ENCODE measurements at regions not wholly inside any gene's neighbourhood (a gene's known extent, or its start where the extent isn't known, plus 50 kb on each side); places are given as distances from the start of the nearest gene placed in this dataset.

- TF ChIP-seq, protein P1, sequence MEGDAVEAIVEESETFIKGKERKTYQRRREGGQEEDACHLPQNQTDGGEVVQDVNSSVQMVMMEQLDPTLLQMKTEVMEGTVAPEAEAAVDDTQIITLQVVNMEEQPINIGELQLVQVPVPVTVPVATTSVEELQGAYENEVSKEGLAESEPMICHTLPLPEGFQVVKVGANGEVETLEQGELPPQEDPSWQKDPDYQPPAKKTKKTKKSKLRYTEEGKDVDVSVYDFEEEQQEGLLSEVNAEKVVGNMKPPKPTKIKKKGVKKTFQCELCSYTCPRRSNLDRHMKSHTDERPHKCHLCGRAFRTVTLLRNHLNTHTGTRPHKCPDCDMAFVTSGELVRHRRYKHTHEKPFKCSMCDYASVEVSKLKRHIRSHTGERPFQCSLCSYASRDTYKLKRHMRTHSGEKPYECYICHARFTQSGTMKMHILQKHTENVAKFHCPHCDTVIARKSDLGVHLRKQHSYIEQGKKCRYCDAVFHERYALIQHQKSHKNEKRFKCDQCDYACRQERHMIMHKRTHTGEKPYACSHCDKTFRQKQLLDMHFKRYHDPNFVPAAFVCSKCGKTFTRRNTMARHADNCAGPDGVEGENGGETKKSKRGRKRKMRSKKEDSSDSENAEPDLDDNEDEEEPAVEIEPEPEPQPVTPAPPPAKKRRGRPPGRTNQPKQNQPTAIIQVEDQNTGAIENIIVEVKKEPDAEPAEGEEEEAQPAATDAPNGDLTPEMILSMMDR (IDR thresholded peaks at IDR 0.05; ENCODE audit: low read depth, low read length): no peak
- no peak for TF ChIP-seq POLR2A (IDR thresholded peaks at IDR 0.05; ENCODE audit: extremely low read depth, insufficient read length)
These were observed 135.9 kb upstream of the LINGO1 start for GRCh38 chr15:77768521-77769078.

All from NB4 (cell line).